DND-41 (cell line): ENCODE measurements at regions not wholly inside any gene's neighbourhood (a gene's known extent, or its start where the extent isn't known, plus 50 kb on each side); places are given as distances from the start of the nearest gene placed in this dataset.

Experiments
- CTCF ChIP-seq: IDR thresholded peaks from 2 replicates; pipeline ENCODE4 v1.5.1; 2012; ENCODE audit warnings: borderline replicate concordance, low read length, moderate library complexity, mild to moderate bottlenecking; ENCODE audit not compliant: poor library complexity, severe bottlenecking; ENCODE audit errors: extremely low read depth
- EZH2 ChIP-seq: IDR thresholded peaks from 3 replicates; pipeline ENCODE4 v1.6.1; 2012; ENCODE audit warnings: borderline replicate concordance, low read depth, mild to moderate bottlenecking, moderate library complexity, low read length, inconsistent platforms; ENCODE audit not compliant: severe bottlenecking

- TF ChIP-seq CTCF (no peak), EZH2 (no peak)
Observed at GRCh38 chrX:99752776-99753175, 657.3 kb downstream of the PCDH19 start.
